ENCODE measurements at regions not wholly inside any gene's neighbourhood (a gene's known extent, or its start where the extent isn't known, plus 50 kb on each side); places are given as distances from the start of the nearest gene placed in this dataset.

- TF ChIP-seq CTCF (conservative IDR thresholded peaks at IDR 0.05; ENCODE audit: low read depth in 2 of 2) (no peak), POLR2AphosphoS5 (IDR thresholded peaks at IDR 0.05; ENCODE audit: low read depth) (no peak)
Measured at GRCh38 chr13:88675347-88675996, 1004.3 kb downstream of the SLITRK5 start.

Data from GM23338 (cell line).